HG03575 (cell line): ENCODE measurements at regions not wholly inside any gene's neighbourhood (a gene's known extent, or its start where the extent isn't known, plus 50 kb on each side); places are given as distances from the start of the nearest gene placed in this dataset.

Experiments used
- ATAC-seq: cut with Tn5 transposase; IDR thresholded peaks from one replicate; pipeline ENCODE4 v1.9.1; 2021; ENCODE audit not compliant: unreplicated experiment, insufficient number of reproducible peaks, low FRiP score; ENCODE audit errors: extremely low read depth

DNA sequence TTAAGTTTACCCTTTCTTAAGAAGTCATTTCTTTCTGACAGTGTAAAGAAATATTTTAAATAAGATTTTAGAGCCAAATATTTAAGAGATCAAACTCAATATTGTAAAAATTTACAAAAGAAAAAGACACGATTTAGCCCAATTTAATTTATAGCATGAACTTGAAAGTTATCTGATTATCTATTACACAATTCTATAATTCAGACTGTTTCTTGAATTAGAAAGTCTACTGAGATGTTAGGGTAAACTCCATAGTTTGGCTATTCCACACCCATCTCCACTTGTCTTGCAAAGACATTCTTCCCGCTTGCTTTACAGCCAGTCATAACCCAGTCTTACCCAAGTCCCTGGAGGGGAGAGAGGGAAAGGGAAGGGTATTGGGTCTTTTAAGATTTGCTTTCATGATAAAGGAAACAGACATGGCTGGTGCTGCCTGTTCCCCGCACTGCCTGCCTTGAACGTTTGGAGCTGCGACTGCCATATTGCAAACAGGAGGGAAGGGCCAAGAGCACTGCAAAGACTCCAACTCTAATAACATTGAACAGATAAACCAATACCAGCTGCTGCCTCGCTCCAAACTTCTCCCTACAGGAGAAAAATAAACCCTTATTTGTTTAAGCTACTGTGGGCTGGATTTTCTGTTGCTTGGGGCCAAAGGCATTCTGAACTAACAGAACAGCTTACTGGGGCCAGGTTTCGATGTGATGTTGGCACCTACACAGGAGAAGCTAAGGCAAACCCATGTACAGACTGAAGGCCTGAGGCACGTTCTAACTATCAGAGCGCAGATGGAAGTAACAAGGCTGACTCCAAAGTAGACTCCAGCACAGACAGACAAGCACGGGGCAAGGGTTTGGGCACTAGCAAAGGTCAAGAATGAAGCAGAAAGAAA, 552.3 kb upstream of the JARID2 start:
- no peak for ATAC-seq

DNA sequence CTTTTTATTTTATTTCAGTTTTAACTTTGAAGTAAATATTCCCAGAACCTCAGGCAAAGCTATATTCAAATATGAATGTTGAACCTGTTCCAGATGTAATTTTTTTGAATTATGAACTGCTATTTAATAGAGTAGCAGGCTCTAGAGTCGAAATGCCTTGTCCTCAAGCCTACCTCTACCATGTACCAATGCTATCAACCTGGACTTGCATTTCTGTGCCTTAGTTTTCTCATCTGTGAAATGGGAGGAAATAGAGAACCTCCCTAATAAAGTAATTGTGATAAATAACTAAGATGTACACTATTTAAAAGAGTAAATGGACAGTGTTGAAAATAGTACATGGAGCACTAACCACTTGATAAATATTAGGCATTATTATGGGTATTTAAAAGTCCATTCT, 551.6 kb upstream of the JARID2 start:
- no peak for ATAC-seq

DNA sequence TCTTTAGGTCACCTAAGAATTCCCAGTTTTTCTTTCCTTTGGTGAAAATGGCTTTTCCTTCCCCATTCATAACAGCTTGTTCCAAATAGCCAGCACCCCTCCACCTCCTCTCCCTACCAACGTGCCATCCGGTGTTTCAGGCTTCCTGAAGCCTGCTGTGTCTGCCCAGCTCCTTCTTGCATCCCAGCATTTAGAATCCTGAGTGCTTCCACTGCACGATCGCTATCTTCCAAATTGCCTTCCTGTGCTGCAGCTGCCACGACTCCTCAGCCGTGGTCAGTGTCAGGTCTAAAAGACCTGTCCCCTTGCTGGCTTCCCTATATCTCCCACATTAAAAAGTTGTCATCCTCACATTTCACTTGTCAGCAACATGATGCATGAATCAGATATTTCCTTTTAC, 550.3 kb upstream of the JARID2 start:
- ATAC-seq, result no peak

DNA sequence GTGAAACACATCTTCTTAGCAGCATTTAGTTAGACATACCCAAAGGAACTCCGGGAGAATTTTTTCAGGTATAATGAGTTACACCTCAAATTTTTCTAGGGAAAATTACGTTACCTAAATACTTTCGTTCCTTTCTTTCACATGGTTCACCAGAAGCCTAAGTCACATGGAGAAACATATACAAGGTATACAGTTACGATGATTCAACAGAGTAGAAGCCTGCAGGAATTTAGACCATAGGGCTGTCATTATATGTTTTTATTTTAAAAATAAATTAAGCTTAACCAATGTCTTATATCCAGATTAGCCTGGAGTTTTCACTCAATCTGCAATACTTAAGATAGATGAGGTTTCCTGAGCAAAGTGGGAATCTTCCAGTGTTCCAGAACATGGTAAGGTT, 549.5 kb upstream of the JARID2 start:
- ATAC-seq, result no peak

DNA sequence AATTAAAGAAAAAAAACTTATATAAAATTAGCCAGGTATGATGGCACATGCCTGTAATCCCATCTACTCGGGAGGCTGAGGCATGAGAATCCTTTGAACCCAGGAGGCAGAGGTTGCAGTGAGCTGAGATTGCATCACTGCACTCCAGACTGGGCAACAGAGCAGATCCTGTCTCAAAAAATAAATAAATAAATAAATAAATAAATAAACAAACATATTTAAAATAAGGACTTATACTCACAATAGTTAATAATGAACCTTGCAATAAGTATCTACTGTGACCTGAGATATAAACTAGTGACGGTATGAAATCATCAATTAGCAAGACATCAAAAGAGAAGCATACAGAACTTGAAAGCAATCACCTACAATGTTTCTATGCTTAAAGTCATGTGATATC, 548.4 kb upstream of the JARID2 start:
- ATAC-seq, result no peak

DNA sequence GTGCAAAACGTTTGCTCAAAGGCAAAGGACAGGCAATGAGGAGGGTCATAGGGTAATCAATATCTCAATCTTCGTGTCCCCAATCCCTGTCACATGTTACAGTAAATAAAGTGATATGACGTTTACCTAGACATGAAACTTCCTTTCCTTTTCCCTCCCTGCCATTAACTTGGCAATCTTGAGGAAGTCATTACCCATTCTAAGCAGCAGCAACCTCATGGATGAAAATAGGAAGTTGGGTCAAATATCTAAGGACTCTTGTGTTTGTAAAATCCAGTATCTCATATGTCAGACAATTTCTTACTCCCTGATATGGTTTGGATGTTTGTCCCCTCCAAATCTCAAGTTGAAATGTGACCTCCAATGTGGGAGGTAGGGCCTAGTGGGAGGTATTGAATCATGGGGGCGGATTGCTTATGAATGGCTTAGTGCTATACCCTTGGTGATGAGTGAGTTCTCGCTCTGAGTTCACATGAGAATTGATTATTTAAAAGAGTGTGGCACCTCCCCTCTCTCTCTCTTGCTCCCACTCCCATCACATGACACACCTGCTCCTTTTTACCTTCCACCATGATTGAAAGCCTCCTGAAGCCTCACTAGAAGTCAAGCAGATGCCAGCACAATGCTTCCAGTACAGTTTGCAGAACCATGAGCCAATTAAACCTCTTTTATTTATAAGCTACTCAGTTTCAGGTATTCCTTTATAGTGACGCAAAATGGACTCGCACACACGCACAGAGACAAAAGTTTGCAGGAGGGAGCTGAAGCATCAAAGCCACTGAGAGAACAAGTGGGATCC, 545.9 kb upstream of the JARID2 start:
- no peak for ATAC-seq

DNA sequence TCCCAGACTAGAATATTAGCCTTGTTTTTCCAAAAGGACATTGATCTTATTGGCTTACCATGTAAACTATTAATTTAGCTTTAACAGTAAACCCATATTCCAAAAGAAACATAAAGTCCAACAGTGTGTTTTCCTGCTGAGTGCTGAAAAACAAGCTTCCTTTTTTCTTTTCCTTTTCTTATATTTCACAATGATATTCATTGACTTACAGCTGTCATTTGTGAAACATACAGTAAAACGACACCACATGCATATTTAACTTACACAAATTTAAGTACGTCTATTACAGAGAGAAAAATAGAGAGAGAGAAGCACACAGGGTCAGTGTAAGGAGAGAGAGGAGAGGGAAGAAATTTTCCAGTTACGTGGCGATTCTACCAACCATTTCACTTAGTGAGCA, 543.9 kb upstream of the JARID2 start:
- ATAC-seq, result no peak

DNA sequence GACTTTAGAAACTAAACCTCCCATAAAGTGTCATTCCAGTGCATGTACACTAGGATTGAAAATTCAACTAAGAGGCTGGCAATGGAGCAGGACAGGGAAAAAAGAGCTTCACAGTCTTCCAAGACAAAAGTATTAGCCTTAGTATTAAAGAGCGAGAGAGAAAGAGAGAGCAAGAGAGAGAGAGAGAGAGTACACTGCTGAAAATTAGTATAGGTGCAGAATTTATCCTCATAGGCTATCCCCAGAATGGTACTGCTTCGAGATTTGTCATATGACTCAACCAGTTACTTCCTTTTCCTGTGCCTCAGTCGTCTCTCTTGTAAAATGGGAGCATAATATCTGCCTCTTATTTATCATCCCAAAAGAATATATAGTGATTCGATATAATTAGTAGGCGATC, 543.2 kb upstream of the JARID2 start:
- ATAC-seq, result no peak

DNA sequence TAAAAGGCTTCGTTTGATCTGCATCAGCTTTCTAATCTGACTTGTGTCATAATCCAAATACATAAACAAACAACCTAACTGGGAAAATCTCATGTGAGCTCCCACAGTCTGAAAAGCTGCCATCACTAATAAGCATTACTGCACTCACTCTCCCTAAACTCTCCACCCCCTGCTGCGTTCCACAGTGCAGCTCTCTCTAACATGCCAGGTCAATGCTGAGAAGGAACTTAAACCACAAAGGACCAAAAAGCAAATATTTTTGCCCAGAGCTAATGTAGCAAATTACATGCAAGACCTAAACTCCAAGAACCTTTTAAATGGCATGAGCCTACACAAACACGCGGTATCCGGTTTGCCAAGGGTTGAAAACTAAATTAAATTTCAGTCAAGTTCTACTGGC, 542.3 kb upstream of the JARID2 start:
- ATAC-seq, result no peak

DNA sequence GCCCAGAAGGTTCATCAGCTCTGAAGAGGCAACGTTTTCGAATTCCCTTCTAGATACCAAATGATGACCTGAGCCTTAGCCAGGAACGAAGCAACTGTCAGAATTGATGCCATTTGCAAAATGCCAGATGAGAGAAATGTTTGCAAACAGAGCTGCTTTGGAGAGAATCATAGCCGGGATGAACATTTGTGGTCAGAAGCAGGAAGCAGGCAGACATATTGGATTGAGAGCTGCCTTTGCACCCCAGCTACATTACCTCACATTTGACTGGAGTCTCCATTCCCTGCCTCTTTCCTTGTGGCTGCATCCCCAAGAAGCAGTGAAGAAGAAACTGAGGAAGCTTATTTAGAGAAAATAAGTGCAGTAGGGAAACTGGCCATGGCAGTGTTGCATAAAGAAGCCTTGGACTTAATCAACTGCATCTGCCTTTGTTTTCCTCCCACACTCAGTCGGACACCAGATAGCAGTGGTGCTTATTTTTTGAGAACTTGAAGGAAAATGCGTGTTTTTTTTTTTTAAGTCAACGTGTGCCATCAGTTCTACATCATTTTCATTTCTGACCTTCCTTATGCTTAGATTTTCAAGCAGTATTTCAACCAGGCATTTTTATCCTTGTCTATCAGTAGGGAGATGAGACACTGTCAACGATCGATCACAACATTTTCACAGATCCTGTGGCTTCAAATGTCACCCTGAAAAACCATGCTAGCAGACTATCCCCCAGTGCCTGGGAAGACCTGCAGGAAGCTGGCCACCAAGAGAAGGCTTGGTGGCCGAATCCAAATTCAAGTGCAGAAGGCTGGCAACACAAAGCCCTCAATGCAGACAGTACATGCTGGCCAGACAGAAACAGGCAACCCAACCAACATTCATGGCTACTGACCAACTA, 541.2 kb upstream of the JARID2 start:
- ATAC-seq, result no peak

DNA sequence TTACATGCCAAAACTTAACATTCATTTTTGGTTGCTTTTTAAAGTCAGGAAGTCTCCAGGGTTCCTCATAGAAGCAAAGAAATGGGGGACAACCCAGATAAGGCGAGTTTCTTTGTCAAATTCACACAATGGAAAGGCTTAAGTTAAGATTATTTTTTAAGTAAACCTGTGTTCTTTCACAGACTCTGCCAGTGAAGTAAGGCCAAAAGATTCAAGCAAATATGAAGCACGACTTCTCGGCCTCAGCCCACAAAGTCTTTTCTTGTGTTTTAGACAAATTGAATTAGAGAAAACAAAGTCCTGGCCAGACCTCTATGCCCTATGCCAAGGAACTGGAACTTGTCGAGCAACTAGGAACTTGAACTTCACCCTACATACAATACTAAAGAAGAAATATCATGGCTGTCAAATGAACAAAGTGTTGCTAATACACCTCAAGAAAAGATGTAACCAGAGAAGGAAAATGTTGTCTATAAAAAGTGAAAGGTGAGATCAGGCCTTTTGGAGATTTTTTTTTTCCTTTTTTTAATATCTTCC, 540.0 kb upstream of the JARID2 start:
- ATAC-seq, result no peak

DNA sequence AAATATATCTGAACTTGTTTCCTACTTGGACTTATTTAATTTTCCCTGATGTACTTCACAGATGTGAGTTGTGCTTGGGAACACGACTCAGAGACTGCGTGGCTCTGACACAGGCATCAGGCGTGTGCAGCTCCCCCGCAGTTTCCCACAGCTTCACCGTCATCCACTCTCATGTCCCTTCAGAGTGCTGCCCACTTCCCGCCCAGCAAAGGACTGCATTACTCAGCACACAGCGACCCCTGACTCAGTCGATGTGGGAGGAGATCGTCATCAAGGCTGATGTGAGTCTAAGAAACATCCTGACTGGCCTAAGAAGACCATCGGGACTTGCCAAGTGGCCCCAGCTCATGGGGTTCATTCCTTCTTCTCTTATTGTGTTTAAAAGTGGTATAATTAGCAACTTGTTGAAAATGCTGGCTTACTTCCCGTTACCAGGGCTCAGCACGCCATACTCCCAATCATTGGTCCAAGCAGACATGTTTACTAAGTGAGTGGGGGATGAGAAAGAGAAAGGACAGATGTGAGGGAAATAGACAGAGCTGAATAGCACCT, 539.4 kb upstream of the JARID2 start:
- no peak for ATAC-seq

DNA sequence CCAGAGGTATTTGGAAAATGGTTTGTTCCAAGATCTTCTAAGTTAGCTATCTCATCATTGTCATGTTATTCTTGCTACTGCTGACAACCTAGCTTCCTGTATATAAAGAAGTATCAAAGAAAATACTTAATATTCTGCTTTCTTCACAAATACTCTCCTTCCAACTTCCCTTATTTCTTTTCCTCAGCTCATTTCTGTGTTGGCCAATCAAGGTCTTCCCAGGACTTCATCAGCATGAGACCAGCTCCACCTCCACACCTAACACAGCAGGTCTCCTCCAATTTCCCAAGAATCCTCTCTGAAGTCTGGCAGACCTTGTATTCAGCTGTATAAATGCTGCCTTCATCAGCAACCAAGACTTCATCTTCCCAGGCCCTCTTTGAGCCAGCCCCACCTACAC, 538.6 kb upstream of the JARID2 start:
- no peak for ATAC-seq

DNA sequence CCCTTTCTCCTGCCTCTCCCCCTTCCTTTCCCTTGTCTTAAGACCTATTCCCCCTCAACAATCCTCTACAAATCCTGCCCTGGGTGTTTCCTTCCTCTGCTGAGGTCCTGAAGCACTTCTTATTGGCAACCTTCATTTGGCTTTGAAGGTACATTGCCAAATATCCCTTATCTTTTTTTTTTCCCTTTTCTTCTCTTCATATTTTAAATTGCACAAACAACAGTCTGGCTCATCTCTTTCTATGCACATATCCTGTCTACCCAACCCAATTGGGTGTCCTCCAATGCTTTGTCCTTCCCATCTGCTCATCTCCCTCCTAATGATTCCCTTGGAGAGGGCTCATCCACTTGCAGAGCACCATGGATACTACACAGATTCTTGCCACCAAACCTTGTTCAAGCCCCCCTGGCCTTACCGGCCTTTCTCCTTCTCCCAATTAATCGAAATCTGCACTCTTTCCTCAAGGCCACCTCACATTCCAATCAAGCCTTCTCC, 537.9 kb upstream of the JARID2 start:
- ATAC-seq, result no peak

DNA sequence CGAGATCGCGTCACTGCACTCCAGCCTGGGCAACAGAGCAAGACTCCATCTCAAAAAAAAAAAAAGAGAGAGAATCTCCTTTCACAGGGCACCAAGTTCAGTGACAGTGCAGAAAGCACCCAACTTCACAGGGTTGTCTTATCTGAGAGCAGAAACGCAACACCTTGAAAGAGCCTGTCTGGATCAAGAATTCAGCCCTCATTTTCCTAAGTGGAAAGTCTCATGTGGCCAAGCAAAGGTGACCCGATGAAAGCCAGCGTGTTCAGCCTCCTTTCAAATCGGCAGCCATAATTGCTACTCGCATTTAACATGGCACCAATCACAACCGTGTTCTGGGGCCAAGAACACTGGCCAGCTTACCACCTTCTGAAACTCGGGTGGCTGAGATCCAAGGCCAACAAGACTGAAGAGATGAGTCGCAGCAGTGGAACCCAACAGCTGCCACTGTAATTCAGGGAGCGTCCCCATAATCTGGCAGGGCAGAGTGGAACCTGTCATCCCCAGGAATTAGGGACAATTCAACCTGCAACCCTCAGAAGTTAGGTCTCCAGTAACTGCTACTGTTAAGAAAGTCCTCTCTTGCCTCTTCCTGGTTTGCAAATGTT, 536.7 kb upstream of the JARID2 start:
- ATAC-seq, result no peak

DNA sequence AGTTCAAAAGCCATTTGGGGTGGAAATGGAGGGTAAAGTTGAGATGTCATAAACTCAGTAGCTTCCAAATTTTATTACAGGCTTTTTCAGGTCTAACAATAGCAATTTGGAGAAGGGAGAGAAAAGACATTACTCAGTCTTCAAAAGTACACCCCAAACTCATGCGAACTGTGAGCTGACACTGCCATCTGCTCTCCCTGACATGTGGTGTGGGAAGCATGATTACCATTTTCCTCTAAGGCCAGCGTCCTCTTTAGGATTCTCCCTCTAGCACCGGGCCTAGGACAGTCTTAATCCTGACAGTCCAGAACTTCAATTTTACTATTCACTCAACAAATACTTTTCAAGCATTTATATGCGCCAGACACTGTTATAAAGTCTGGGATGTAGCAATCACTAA, 536.0 kb upstream of the JARID2 start:
- no peak for ATAC-seq

DNA sequence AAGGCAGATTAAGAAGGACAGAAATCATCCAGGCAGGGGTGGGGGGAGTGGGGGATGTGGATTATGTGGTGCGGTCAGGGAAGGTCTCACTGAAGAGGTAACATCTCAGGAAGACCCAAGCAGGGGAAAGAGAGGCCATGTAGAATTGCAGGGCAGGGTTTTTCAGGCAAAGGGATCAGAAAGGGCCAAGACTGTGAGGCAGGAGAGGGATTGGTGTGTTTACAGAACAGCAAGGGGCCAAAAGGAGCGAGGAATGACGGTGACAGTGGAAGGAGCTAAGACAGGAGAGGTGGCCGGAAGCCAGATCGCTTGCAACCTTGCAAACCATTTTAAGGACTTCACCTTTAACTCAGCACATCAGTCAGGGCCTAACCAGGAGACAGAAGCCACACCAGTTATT, 535.4 kb upstream of the JARID2 start:
- no peak for ATAC-seq

DNA sequence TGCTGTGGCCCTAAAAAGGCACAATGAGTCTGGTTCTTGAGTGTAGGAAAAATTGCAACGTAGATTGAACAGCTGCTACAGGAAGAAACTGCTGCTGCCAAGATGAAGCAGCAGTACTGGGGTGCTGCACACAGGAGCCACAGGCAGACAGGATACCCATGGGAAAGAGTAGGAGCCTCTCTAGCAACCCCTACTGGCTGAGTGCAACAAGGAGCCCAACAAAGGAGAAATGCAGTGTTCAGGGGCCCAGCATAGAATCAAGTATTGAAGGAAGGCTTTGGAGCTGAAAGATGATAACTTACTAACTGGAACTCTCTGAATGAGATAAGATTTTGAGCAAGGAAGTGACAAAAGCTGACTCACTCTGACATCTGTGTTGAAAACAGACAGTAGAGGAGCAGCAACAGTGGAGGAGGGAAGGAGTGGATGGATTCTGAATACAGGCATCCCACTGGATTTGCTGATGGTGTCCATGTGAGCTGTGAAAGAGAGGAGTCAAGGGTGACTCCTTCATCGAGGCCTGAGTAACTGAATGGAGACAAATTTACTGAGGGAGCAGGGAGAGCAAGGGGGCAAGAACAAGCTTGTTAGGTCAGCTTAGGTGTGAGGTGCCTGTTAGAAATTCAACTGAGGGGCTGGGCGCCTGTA, 534.7 kb upstream of the JARID2 start:
- ATAC-seq, result no peak
